Occipital lobe (tissue), 1 donor: ENCODE measurements at regions not wholly inside any gene's neighbourhood (a gene's known extent, or its start where the extent isn't known, plus 50 kb on each side); places are given as distances from the start of the nearest gene placed in this dataset.

Experiments
- DNase-seq: peaks from one replicate; lab custom pipeline; 2025; lab: John Stamatoyannopoulos, UW

DNA sequence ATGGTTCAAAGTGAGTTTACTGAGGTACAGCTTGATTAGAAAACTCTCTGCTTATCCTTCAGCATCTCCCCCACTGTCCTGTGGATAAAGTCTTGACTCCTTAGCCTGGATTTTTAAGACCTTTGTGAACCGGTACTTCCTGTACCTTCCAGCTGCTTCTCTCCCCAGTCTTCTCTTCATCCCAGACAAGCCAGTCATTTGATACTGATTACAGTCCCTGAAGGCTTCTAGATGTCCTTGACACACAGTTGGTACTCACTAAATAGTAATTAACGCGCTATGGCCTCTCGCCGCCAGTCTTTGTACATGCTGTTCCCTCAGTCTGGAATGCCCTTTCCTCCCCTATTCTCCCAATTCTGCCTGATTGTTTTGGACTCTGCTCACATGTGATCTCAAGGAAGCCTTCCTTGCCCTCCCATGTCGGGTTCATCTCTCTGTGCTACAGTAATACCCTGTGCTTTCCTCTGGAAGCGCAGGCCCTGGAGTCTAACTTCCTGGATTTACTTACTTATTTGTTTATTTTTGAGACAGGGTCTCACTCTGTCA, 50.6 kb upstream of the PTGR2 start:
- no peak for DNase-seq

DNA sequence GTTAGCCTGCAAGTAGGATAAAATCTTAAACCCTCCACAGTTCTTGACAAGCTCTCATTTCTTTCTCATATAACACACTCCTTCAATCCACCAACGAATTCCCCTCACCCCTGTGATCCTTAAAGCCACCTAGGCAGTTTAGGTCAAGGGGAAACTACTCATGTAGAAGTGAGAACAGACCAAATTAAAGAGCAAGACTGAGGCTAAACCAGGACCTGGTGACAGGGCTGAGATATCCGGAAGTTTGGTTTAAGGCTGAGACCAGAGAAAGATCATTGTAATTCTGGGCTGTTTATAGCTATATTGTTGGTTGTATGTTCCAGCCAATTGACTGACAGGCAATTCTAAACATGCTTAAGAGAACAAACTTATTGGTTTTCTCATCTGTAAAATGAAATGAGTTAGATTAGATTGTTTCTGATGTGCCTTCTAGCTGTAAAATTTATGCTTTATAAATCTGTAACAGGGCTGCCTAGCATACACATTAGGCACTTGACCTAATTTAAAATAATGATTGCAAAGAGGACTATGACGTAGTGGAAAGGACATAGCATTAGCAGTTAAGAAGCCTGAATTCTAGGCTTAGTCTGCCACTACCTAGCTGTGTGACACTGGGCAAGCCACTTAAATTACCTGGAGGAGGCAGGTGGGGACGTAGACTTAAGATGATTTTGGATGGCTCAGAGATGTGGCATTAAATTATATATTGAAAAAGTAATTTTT, 53.9 kb upstream of the PTGR2 start:
- DNase-seq, result no peak

DNA sequence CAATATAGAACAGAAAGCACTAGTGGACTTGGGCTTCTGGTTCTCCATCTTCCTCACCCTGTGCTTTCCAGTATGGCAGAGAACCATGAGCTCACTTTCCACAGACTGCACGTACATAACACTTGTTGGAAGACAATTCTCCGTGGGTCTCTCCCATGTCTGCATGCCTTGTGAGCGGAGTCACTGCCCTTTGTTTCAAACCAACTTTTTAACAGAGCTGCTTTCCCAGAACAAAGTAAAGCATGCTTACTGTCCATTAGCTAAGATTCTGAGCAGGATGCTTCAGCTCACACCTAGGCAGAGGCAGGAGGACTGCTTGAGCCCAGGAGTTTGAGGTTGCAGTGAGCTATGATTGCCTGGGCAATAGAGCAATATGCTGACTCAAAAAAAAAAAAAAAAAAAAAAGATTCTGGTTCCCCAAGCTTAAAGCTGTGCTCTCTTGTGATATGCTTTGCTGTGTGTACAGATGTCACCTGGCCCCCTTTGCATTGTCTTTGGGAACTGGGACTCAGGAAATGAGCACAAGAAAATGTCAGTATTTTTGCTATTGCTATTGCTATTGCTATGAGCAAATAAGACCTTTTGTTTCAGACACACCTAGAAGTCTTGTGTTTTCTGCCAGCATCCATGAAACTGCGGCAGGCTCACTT, 54.6 kb upstream of the PTGR2 start:
- no peak for DNase-seq

DNA sequence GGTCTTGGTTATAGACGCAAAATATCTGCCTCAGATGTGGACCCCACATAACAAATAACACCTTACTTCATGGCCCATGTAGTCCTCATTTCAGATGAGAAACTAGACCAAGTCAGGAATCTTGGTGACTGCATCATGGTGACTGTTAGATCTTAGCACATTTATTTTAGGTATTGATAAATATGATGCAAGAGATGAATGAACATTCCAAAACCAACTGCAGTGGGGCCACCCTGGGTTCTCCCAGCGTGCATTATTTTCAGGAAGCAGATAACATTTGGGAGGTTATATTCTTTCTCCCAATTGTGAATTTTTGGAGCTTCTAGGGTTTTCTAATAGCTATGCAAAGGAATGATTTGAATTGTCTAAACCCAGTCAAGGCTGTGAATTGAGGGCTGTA, 55.2 kb upstream of the PTGR2 start:
- DNase-seq, result no peak

DNA sequence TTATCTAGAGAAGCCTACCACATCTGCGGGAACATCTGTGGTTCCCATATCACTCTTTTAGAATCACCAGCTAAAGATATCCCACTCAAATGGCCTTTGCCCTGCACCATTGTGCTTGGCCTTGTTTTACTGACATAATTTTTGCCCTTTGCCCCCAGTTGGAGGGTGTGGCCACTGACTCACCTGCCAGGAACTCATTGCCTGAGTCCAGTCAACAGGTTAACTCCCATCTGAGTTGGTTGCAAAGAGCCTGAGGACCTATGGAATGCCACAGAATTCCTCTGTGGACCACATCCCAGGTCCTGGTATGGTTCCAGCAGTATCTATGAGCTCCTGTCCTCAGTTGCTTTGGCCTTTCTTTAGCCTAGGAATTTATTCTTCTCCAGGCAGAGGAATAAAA, 55.7 kb upstream of the PTGR2 start:
- DNase-seq, result no peak

DNA sequence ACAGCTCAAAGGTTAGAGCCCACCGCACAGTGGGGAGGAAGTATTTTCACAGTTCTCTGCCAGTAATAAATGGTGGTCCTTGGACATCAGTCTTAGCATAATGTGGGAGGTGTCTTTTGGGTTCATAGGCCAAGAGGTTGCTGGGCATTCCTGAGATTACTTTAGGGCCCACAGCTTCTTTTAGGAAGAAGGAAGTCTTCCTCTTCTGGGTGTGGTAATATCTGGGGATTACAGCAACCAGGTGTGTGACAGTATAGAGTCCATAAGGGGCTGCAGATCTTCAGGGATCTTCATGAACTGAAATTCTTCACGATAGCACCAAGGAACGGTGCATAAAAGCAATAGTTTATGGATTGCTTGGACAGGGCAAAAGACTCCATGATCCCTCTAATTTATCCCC, 56.2 kb upstream of the PTGR2 start:
- no peak for DNase-seq

DNA sequence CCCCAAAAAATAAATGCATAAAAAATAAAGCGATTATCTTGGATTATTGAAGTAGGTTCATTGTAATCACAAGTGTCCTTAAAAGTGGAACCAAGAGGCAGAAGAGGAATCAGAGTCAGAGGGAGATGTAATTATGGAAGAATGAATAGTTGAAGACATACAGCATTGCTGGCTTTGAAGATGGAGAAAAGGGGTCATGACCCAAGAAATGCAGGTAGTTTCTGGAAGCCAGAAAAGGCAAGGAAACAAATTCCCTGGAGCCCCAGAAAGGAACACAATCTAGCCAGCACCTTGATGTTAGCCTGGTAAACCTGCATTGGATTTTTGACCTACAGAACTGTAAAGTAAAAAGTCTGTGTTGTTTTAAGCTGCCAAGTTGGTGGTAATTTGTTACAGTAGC, 57.5 kb upstream of the PTGR2 start:
- DNase-seq, result no peak

DNA sequence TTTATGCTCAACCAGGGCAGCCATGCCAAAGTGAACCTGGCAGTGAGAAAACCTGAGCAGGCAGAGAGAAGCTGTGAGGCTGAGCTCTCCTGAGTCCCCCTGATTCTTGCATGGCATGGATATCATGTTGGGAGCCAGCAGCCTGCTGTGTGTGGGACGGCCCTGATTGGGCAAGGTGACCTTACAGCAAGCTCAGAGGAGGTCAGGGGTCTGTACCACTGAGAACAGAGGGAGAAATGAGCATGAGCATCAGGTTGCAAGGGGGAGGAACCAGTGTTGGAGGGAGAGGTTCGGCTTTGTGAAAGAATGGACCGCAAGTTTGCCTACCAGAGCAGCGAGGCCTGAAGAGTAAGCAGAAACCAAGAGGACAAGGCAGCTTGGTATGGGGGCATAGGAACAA, 59.1 kb upstream of the PTGR2 start:
- no peak for DNase-seq

DNA sequence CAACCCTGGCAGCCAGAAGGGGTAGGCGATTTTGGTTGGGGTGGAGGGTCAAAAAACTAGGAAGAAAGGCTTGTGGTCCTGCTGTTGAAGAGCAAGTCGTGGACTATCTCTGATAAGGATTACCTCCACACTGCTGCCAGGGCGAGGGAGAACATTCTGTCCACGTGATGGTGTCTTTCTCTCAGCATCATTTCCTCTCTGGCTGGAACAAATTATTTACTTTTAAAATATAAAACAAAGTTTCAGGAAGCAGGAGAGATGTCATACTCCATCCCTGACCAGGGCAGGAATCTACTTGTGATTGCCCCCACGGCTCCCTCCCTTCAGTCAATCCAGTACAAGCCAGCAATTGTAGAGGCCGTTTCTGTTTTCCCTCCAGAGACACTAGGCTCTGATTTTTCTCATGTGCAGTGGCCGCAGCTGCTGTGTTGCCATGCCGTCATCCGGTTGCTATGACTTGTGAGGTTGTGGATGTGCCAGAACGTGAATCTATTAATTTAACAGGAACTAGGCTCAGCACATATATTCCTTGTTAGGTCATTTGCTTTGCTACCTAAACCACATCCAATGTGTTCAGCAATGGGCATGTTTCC, 61.5 kb upstream of the PTGR2 start:
- peak; percentile 72 for DNase-seq

DNA sequence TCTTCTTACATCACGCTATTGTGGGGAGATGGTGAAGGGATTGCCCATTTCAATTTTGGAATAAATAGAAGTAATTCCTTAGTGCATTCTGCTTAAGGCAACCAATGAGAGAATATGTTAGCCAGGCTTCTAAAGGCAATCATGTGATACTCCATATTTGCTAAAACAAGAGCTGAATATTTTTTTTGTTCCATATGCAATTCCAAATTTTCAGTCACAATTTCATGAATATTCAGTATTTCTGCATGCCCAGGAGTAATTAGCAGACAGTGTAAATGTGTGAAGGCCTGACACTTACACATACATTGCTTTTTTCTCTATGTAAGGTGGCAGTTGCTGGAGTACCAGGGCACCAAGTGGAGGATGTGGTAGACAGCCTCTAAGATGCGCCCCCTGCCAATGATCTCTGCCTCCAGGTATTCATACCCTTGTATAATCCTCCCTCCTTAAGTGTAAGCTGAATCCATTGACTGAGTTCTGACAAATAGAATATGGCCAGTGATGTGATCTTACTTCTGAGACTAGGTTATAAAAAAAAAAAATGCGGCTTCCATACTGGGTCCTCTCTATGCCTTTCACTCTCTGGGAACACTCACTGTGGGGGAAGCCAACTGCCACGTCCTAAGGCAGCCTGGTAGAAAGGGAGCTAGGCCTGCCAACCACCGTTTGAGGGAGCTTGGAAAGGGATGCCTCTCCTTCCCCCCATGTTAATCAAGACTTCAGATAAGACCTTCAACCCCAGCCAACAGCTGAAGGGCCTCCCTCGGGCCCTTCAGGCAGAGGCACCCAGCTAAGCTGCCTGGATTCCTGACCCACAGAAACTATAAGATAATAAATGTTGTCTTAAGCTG, 62.7 kb upstream of the PTGR2 start:
- DNase-seq, result no peak

DNA sequence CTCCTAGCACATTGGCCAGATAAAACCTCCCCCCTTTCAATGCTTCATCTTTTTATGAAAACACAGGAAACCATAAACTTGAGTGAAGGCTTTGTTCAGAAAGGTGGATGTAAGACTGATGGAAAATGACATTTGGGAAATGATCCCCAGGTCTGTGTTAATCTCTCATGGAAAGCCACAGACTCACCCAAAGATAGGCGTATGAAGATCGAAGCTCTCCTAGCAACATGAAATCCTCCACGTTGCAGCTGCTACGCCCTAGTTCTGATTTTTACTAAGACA, 63.4 kb upstream of the PTGR2 start:
- no peak for DNase-seq

DNA sequence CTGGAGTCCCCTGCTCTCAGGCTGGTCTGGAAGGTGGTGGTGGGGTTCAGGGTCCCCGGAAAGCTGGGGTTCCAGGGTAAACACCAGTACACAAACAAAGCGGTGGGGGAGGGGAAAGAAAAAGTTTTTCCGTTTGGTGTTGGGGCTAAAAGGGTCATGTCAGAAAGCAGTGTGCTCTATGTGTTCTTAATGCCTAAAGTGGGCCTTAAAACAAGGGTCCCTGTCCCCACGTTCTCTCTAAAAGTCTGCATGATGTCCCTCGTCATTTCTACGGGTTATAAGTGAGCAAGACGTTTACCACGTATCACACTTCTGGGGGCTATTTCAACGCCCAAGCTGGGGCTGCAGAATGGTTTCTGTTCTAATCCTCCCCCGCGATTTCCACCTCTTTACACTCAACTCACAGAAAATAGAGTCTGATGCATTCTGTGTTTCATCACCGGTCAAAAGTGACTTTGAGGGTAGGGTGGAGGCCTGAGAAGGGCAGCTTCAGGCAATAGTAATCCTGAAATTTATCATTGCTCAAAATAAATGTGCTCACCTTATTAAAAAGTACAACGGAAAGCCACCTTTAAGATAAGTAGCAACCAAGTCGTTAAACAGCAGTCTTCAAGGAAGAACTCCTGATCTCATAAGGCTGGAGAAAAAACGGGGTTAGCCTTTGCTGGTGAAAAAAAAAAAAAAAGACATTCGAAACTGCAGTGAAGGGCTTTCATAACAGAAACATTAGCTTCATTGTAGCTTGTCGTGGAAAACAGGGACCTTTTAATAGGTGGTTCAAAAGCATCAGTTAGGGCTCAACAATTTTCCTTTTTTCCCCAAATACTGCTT, 63.9 kb upstream of the PTGR2 start:
- no peak for DNase-seq

DNA sequence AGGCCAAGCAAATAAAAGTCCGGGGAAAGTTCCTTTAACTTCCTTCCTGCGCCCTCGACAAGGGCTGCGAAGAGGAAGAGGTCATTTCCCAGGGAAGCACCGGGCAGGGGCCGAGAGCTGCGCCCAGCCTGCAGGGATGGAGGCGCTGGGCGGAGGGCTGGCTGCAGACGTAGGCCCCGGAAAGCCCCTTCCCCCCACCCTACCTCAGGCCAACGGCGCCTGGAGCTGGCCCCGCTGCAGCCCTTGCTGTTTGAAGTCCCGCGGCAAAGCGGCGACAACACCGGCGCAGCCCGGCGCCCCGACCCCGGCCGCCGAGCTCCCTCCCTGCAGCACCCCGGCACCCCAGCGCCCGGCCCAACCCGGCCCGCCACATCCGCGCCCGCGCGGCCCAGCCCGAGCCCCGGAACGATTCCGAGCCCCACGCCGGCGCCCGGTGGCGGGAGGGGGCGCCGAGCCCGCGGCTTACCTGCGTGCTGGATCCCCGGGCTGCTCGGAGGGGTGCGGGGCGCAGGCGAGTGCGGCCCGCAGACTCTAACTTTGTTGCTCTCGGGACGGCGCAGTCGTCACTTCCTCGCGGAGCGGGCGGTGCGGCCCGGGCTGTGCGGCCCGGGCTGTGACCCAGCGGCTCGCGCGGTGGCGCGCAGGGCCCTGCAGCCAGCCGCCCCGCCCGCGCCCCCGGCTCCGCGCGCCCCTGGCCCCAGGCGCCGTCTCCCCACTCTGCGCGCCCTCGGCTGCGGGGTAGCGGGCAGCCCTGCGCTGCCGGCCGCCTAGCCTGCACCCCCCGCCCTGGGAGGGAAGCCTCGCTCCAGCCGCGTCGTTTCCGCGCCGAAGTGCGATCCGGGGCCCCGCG, 64.8 kb upstream of the PTGR2 start:
- peak; percentile 35 for DNase-seq

DNA sequence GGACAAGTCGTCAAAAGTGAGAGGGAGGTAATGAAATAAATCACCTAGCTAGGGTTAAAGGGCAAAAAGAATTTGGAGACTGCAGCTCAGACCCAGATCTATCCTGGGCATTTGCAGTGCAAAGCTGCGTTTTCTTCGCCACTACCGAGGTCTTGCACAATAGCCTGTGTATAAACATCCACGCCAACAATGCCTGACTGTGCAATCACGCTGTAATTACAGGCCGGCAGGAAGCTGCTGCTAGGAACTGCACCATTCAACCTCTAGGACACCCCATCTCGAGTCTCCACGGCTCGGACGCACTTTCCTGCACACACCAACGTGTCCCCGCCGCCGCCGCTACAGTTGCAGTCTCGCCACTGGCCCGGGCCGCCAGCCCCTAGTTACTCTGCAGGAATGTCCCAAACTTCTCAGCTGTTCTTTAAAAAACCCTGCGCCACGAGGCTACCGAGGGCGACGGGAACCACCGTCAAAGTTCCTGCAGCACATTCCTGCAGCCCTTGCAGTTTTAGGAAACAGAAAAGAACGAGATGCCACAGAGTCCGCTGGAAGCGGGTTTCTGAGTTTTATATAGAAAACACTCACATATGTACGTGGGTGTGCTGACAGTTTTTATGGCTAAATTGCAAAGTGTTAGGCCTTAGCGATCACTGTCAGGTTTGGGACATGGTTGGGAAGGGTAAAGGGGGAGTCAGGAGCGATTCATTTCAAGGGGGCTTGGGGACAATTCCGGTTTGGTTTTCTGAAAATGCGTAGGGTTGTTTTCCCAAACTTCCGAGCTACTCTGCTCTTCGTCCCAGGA, 65.6 kb upstream of the PTGR2 start:
- DNase-seq, result peak; percentile 35

DNA sequence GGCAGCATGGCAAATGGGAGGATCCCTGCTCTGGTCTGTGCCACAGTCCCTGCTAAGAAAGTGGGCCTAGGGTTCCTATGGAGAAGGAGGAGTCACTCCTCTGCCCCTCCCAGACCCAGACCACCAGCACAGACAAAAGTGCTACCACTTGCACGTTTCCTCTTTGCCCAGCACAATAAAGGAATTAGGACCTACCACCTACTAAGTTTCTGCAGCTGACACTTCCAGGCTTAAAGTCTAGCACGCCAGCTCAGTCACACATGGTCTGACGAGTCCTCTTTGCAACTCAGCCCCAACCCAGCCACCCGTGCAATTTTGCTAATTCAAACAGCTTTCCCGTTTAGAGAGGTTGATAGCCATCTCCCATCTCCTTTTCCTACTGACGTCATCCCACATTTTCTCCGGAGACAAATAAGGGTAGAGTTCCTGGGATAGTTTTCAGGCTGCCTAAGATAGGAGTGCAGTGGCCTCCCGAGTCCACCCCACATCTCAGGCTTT, 66.2 kb upstream of the PTGR2 start:
- peak; percentile 35 for DNase-seq

DNA sequence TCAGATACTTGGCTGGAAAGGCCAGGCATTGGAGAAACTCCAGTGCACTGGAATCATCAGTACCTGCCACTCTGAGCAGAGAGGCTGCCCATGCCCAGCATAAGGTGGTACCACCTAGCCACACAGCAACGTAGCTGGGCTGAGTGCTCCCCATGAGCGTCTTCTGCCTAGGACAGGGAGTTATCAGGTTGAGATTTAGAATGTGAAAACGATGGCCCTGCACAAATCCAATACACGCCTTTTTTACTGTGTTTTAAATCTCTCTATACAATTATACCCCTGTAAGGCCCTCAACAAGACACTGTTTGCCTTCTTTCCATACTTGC, 66.7 kb upstream of the PTGR2 start:
- no peak for DNase-seq

DNA sequence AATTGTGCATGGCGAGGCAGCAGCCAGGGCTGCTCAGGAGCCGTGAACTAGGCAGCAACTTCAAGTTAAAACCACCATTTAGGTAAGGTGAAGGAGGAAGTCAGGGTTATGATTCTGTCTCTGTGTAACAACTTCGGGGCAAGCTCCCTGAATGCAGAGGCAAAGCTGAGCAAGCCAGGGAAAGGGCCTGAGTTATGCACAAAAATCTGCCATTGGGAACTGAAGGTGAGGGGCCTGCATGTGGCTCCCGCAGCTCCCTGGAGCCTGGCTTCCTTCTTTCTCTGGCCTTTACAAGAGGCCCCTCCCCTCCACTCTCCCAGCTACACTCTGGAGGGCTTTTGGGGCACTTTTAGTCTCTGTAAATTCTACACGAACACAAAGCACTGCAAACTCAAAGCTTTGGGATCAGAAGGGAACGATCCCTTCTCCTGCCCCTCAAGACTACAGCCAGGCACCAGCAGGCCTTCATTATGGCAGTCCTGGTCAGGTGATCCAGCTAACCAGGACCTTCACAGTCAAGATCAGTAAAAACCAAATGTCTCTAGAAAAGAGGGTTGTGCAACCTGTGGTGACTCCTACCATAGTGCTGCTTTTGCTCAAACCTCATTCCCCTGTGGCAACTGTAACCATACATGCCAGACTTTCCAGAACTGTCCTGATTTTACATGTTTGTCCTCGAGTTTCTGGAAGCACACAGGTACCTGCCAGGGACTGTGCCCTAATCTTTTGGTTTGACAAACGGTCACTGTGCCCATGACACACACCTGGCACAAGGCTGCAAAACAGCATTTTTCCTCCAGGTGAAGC, 67.2 kb upstream of the PTGR2 start:
- no peak for DNase-seq

DNA sequence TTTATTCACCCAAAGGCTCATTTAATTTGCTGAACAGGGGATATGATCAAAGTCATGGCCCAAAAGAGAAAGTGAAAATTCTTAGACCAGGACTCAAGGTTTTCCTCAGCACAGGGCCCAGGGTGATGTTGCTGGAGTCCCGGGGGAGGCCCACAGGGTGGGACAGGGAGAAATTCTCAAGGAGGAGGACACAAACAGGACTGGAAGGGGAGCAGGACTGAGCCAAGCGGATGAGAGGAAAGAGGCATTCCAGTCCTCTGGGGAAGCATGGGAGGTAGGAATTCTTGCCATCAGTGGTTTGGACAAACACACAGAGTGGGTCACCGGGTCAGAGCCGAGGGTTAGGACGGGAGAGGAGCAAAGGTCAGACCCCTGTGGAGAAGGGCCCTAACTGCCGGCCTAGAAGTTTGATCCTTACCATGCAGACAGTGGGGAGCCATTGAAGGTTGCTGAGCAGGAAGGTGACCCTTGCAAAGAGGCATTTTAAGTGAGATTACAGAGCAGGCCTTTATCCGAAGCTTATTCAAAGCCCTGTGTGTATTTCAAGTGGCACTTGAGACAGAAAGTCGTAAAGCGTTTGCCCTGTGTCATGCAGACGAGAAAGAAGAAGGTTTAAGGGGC, 68.4 kb upstream of the PTGR2 start:
- DNase-seq, result no peak
